Erythroblast (primary cell): ENCODE measurements at regions not wholly inside any gene's neighbourhood (a gene's known extent, or its start where the extent isn't known, plus 50 kb on each side); places are given as distances from the start of the nearest gene placed in this dataset.

ENCODE experiments used
- GATA1 ChIP-seq: IDR thresholded peaks from 2 replicates; pipeline ENCODE4 v1.6.1; 2011; ENCODE audit warnings: low read depth, mild to moderate bottlenecking, control low read depth, low read length, moderate library complexity
- POLR2A ChIP-seq: IDR thresholded peaks from 2 replicates; pipeline ENCODE4 v1.6.1; 2011; ENCODE audit warnings: mild to moderate bottlenecking, low read length

GRCh38 chr15:62462721-62463120, 297.6 kb upstream of the C2CD4B start:
- TF ChIP-seq POLR2A (no peak), GATA1 (no peak)
